ENCODE measurements at regions not wholly inside any gene's neighbourhood (a gene's known extent, or its start where the extent isn't known, plus 50 kb on each side); places are given as distances from the start of the nearest gene placed in this dataset.

- Histone ChIP-seq H3K4me3 (no peak overlapping the region), H3K27me3 (no peaks in the 10 kb centered on the region), H3K36me3 (replicated peaks in 1 of 2; ENCODE audit: insufficient read depth in 1 of 2, low read depth in 2 of 2) (no peaks in the 10 kb centered on the region), H3K9me3 (no peaks in the 10 kb centered on the region), H3K27ac (no peak overlapping the region), H3K4me1 (no peaks in the 10 kb centered on the region)
- peak; percentile 12 for ATAC-seq
- 49 to 50% methylated on average over 8 of the region's 8 CpGs for WGBS, 2 donors
- intact Hi-C loops (cut with DNase I) = no loop called here
- no peak for DNase-seq
- no peak for TF ChIP-seq CTCF (IDR thresholded peaks at IDR 0.05)
- no peak for TF ChIP-seq POLR2A (IDR thresholded peaks at IDR 0.05)
Observed at GRCh38 chr6:3664625-3665041, 86.9 kb downstream of the PXDC1 start.

GRCh38 chr6:3663811-3664210 is 87.7 kb downstream of the PXDC1 start:
- no peak overlapping the region for H3K4me3 ChIP-seq
- intact Hi-C loops (cut with DNase I) = no loop called here
- H3K27me3 ChIP-seq = no peaks in the 10 kb centered on the region
- TF ChIP-seq POLR2A (IDR thresholded peaks at IDR 0.05) = no peak
- TF ChIP-seq CTCF (IDR thresholded peaks at IDR 0.05) = no peak
- no peak overlapping the region for H3K27ac ChIP-seq
- DNase-seq (no peak), ATAC-seq (no peak)
- no peaks in the 10 kb centered on the region for H3K9me3 ChIP-seq
- H3K36me3 ChIP-seq (replicated peaks in 1 of 2; ENCODE audit: insufficient read depth in 1 of 2, low read depth in 2 of 2) = no peaks in the 10 kb centered on the region
- 67 to 78% methylated on average over 4 to 6 of the region's 6 CpGs for WGBS, 2 donors
- H3K4me1 ChIP-seq = no peaks in the 10 kb centered on the region

- H3K36me3 ChIP-seq (replicated peaks in 1 of 2; ENCODE audit: insufficient read depth in 1 of 2, low read depth in 2 of 2) = no peaks in the 10 kb centered on the region
- 90 to 91% methylated on average over 8 of the region's 8 CpGs for WGBS, 2 donors
- H3K4me1 ChIP-seq = no peaks in the 10 kb centered on the region
- intact Hi-C loops (cut with DNase I) = no loop called here
- DNase-seq (no peak), ATAC-seq (no peak)
- H3K27ac ChIP-seq = no peak overlapping the region
- TF ChIP-seq POLR2A (IDR thresholded peaks at IDR 0.05) (no peak), CTCF (IDR thresholded peaks at IDR 0.05) (no peak)
- no peaks in the 10 kb centered on the region for H3K27me3 ChIP-seq
- H3K4me3 ChIP-seq = no peak overlapping the region
- H3K9me3 ChIP-seq = no peaks in the 10 kb centered on the region
Observed at GRCh38 chr6:3663081-3663480, 88.4 kb downstream of the PXDC1 start.

GRCh38 chr6:3661390-3661789 is 90.1 kb downstream of the PXDC1 start:
- intact Hi-C loops (cut with DNase I) = no loop called here
- TF ChIP-seq POLR2A (IDR thresholded peaks at IDR 0.05) = no peak
- no peak for TF ChIP-seq CTCF (IDR thresholded peaks at IDR 0.05)
- H3K4me3 ChIP-seq = no peak overlapping the region
- 76 to 78% methylated on average over 11 to 12 of the region's 12 CpGs for WGBS, 2 donors
- no peaks in the 10 kb centered on the region for H3K36me3 ChIP-seq (replicated peaks in 1 of 2; ENCODE audit: insufficient read depth in 1 of 2, low read depth in 2 of 2)
- H3K27ac ChIP-seq = no peak overlapping the region
- ATAC-seq (no peak), DNase-seq (no peak)
- H3K4me1 ChIP-seq = no peaks in the 10 kb centered on the region
- H3K27me3 ChIP-seq = no peaks in the 10 kb centered on the region
- no peaks in the 10 kb centered on the region for H3K9me3 ChIP-seq

- ATAC-seq (no peak), DNase-seq (no peak)
- Histone ChIP-seq H3K27me3 (no peaks in the 10 kb centered on the region), H3K4me3 (no peak overlapping the region), H3K27ac (no peak overlapping the region), H3K4me1 (no peaks in the 10 kb centered on the region), H3K36me3 (replicated peaks in 1 of 2; ENCODE audit: insufficient read depth in 1 of 2, low read depth in 2 of 2) (no peaks in the 10 kb centered on the region), H3K9me3 (no peaks in the 10 kb centered on the region)
- TF ChIP-seq CTCF (IDR thresholded peaks at IDR 0.05) (no peak), POLR2A (IDR thresholded peaks at IDR 0.05) (no peak)
- intact Hi-C loops (cut with DNase I) = no loop called here
- 74 to 91% methylated on average over 5 to 8 of the region's 8 CpGs for WGBS, 2 donors
Observed at GRCh38 chr6:3660473-3660872, 91.0 kb downstream of the PXDC1 start.
